ENCODE measurements at regions not wholly inside any gene's neighbourhood (a gene's known extent, or its start where the extent isn't known, plus 50 kb on each side); places are given as distances from the start of the nearest gene placed in this dataset.

DNA sequence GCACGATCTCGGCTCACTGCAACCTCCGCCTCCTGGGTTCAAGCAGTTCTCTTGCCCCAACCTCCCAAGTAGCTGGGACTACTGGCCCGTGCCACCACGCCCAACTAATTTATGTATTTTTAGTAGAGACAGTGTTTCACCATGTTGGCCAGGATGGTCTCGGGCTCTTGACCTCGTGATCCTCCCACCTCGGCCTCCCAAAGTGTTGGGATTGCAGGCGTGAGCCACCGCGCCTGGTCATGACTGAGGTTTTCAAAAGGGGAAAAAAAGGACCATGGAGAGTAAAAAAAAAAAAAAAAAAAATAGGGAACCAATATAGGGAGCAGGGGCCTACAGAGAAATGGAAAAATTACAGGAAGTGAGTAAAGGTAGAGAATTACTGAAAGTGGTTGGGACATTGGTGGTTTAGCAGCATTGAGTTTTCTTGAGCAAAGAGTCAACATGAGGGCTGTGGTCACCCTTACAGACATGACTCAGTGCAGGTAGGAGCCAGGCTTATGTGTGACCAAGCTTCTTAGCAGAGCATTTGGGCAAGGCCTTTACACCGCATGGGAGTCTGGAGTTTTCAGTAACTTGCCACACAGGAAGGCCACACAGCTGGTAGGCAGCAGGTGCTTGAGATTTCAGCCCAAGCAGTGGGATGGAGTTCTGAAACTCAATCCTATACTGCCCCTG lies 447.3 kb downstream of the HS3ST3B1 start (continued):
- TF ChIP-seq HOXA7 (CRISPR knock-in tag; IDR thresholded peaks at IDR 0.05) (no peak), LCORL (IDR thresholded peaks at IDR 0.05) (no peak), LCORL (CRISPR knock-in tag; IDR thresholded peaks at IDR 0.05) (no peak)
- TF ChIP-seq, protein P1, sequence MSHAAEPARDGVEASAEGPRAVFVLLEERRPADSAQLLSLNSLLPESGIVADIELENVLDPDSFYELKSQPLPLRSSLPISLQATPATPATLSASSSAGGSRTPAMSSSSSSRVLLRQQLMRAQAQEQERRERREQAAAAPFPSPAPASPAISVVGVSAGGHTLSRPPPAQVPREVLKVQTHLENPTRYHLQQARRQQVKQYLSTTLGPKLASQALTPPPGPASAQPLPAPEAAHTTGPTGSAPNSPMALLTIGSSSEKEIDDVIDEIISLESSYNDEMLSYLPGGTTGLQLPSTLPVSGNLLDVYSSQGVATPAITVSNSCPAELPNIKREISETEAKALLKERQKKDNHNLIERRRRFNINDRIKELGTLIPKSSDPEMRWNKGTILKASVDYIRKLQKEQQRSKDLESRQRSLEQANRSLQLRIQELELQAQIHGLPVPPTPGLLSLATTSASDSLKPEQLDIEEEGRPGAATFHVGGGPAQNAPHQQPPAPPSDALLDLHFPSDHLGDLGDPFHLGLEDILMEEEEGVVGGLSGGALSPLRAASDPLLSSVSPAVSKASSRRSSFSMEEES (CRISPR knock-in tag; IDR thresholded peaks at IDR 0.05), result no peak

DNA sequence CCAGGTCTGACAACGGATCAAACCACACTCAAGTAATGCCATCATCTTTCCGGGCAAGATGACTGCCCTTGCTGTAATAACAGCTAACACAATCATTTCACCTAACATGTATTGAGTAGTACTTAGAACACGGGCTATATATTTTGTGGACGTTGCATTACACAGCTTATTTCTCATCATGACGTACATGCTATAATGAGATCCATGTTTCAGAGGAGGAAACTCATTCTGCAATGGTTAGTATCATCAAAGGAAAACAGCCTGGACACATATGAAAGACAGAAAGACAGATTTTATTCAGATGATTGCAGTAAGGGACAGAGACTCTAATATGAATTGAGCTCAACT lies 446.7 kb downstream of the HS3ST3B1 start:
- no peak overlapping the region for H3K27ac ChIP-seq (ENCODE audit: extremely low read length, insufficient read depth, low read length)
- no TSS peak for BruUV-seq (replicated peaks)
- no peak overlapping the region for H3K9ac ChIP-seq (ENCODE audit: insufficient read depth, low read depth, low read length)
- in situ Hi-C loops (cut with HindIII; ENCODE audit: extremely low pct_ligation_motif_present, low pct_unique_long_range_greater_than_20kb), result no loop called here
- ATAC-seq, result no peak
- H3K9me3 ChIP-seq (ENCODE audit: low read length), result no peaks in the 10 kb centered on the region
- no peak overlapping the region for H3K4me2 ChIP-seq (ENCODE audit: low read depth, low read length)
- intact Hi-C loops (cut with micrococcal nuclease; ENCODE audit: unreplicated experiment), result no loop called here
- POLR2A ChIA-PET, result no interaction called here
- peaks cover 1 to 8% of the 10 kb centered on the region in 2 experiments; a peak in 2 of 5 replicates for H3K27me3 ChIP-seq (ENCODE audit: control insufficient read depth in 1 of 2, insufficient read depth in 2 of 2, low read length in 2 of 2)
- CTCF ChIA-PET (ENCODE audit: low intra/inter-chr PET ratio, low total read pairs), result no interaction called here
- no peaks in the 10 kb centered on the region for H3K79me2 ChIP-seq (ENCODE audit: insufficient read depth, low read length)
- FAIRE-seq, result no peak
- H3K4me1 ChIP-seq (ENCODE audit: insufficient read depth, low read length), result 0 out of 2 replicates have a peak, but pooled peaks cover 6% of the 10 kb centered on the region
- no peak overlapping the region for H2AFZ ChIP-seq (ENCODE audit: low read length)
- H4K20me1 ChIP-seq (ENCODE audit: insufficient read depth, low read length), result no peaks in the 10 kb centered on the region
- WGBS (ENCODE audit: low lambda C conversion rate), result 47% methylated on average over 5 of the region's 5 CpGs
- H3K36me3 ChIP-seq (replicated peaks in 1 of 2; ENCODE audit: control insufficient read depth in 1 of 2, insufficient read depth in 2 of 2, low read length in 2 of 2), result no peaks in the 10 kb centered on the region
- no peak for DNase-seq (ENCODE audit: low spot score)
- no peak overlapping the region for H3K4me3 ChIP-seq (replicated peaks in 1 of 3; ENCODE audit: insufficient read depth in 1 of 3, low read depth in 2 of 3, low read length in 3 of 3)
- no peak for TF ChIP-seq FOXK2 (IDR thresholded peaks at IDR 0.05)
- no peak for TF ChIP-seq ZBTB8A (CRISPR knock-in tag; IDR thresholded peaks at IDR 0.05; ENCODE audit: borderline replicate concordance, low read depth)
- TF ChIP-seq, protein P2, sequence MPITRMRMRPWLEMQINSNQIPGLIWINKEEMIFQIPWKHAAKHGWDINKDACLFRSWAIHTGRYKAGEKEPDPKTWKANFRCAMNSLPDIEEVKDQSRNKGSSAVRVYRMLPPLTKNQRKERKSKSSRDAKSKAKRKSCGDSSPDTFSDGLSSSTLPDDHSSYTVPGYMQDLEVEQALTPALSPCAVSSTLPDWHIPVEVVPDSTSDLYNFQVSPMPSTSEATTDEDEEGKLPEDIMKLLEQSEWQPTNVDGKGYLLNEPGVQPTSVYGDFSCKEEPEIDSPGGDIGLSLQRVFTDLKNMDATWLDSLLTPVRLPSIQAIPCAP (CRISPR knock-in tag; IDR thresholded peaks at IDR 0.05; ENCODE audit: low read depth), result no peak
- TF ChIP-seq, protein P3, sequence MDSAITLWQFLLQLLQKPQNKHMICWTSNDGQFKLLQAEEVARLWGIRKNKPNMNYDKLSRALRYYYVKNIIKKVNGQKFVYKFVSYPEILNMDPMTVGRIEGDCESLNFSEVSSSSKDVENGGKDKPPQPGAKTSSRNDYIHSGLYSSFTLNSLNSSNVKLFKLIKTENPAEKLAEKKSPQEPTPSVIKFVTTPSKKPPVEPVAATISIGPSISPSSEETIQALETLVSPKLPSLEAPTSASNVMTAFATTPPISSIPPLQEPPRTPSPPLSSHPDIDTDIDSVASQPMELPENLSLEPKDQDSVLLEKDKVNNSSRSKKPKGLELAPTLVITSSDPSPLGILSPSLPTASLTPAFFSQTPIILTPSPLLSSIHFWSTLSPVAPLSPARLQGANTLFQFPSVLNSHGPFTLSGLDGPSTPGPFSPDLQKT (CRISPR knock-in tag; IDR thresholded peaks at IDR 0.05; ENCODE audit: borderline replicate concordance), result no peak
- TF ChIP-seq, protein P4, sequence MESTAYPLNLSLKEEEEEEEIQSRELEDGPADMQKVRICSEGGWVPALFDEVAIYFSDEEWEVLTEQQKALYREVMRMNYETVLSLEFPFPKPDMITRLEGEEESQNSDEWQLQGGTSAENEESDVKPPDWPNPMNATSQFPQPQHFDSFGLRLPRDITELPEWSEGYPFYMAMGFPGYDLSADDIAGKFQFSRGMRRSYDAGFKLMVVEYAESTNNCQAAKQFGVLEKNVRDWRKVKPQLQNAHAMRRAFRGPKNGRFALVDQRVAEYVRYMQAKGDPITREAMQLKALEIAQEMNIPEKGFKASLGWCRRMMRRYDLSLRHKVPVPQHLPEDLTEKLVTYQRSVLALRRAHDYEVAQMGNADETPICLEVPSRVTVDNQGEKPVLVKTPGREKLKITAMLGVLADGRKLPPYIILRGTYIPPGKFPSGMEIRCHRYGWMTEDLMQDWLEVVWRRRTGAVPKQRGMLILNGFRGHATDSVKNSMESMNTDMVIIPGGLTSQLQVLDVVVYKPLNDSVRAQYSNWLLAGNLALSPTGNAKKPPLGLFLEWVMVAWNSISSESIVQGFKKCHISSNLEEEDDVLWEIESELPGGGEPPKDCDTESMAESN (CRISPR knock-in tag; conservative IDR thresholded peaks at IDR 0.05), result no peak
- TF ChIP-seq ZNF678 (CRISPR knock-in tag; IDR thresholded peaks at IDR 0.05), result no peak
- TF ChIP-seq, protein P5, sequence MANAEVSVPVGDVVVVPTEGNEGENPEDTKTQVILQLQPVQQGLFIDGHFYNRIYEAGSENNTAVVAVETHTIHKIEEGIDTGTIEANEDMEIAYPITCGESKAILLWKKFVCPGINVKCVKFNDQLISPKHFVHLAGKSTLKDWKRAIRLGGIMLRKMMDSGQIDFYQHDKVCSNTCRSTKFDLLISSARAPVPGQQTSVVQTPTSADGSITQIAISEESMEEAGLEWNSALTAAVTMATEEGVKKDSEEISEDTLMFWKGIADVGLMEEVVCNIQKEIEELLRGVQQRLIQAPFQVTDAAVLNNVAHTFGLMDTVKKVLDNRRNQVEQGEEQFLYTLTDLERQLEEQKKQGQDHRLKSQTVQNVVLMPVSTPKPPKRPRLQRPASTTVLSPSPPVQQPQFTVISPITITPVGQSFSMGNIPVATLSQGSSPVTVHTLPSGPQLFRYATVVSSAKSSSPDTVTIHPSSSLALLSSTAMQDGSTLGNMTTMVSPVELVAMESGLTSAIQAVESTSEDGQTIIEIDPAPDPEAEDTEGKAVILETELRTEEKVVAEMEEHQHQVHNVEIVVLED (CRISPR knock-in tag; IDR thresholded peaks at IDR 0.05; ENCODE audit: borderline replicate concordance), result no peak
- no peak for TF ChIP-seq ARID2 (CRISPR knock-in tag; IDR thresholded peaks at IDR 0.05; ENCODE audit: borderline replicate concordance)
- no peak for TF ChIP-seq GZF1 (CRISPR knock-in tag; IDR thresholded peaks at IDR 0.05)
- no peak for TF ChIP-seq MAFG (CRISPR knock-in tag; IDR thresholded peaks at IDR 0.05)
- TF ChIP-seq RCOR2 (CRISPR knock-in tag; IDR thresholded peaks at IDR 0.05), result no peak
- no peak for TF ChIP-seq ZNF12 (CRISPR knock-in tag; IDR thresholded peaks at IDR 0.05)
- no peak for TF ChIP-seq CREM (IDR thresholded peaks at IDR 0.05)
- no peak for TF ChIP-seq CREM (CRISPR knock-in tag; IDR thresholded peaks at IDR 0.05)
- no peak for TF ChIP-seq CEBPG (CRISPR knock-in tag; IDR thresholded peaks at IDR 0.05)

Measured in HepG2 (cell line).